ENCODE measurements at regions not wholly inside any gene's neighbourhood (a gene's known extent, or its start where the extent isn't known, plus 50 kb on each side); places are given as distances from the start of the nearest gene placed in this dataset.
"Not testable (repeated sequence)": the region's sequence is repeated elsewhere in the genome, so short reads cannot be mapped to it uniquely, and the experiment has no call there.

GRCh38 chr14:49946320-49947141, 53.6 kb downstream of the ARF6 start:
- H3K4me3 ChIP-seq (ENCODE audit: low read length) = no peak overlapping the region
- no peak for DNase-seq (ENCODE audit: low read depth, low spot score)

- H3K4me3 ChIP-seq (ENCODE audit: low read length) = no peak overlapping the region
- no peak for DNase-seq (ENCODE audit: low read depth, low spot score)
These were observed 54.6 kb downstream of the ARF6 start for GRCh38 chr14:49947506-49947905.

- H3K4me3 ChIP-seq (ENCODE audit: low read length) = no peak overlapping the region
- DNase-seq (ENCODE audit: low read depth, low spot score) = no peak
These were observed 57.7 kb downstream of the ARF6 start for GRCh38 chr14:49950275-49951228.

- no peak for DNase-seq (ENCODE audit: low read depth, low spot score)
- no peak overlapping the region for H3K4me3 ChIP-seq (ENCODE audit: low read length)
These were observed 58.3 kb downstream of the ARF6 start for GRCh38 chr14:49951229-49951607.

- no peak overlapping the region for H3K4me3 ChIP-seq (ENCODE audit: low read length)
- DNase-seq (ENCODE audit: low read depth, low spot score) = no peak
These were observed 58.9 kb downstream of the ARF6 start for GRCh38 chr14:49951691-49952345.

- H3K4me3 ChIP-seq (ENCODE audit: low read length) = no peak overlapping the region
- DNase-seq (ENCODE audit: low read depth, low spot score) = no peak
These were observed 60.3 kb downstream of the ARF6 start for GRCh38 chr14:49953196-49953595.

GRCh38 chr14:49954171-49954631, 61.3 kb downstream of the ARF6 start:
- DNase-seq (ENCODE audit: low read depth, low spot score) = no peak
- no peak overlapping the region for H3K4me3 ChIP-seq (ENCODE audit: low read length)

- no peak for DNase-seq (ENCODE audit: low read depth, low spot score)
- H3K4me3 ChIP-seq (ENCODE audit: low read length) = no peak overlapping the region
These were observed 62.1 kb downstream of the ARF6 start for GRCh38 chr14:49955024-49955423.

GRCh38 chr14:49957089-49957852, 64.4 kb downstream of the ARF6 start:
- no peak for DNase-seq (ENCODE audit: low read depth, low spot score)
- no peak overlapping the region for H3K4me3 ChIP-seq (ENCODE audit: low read length)

- peak; percentile 66 for DNase-seq (ENCODE audit: low read depth, low spot score)
These were observed 67.0 kb downstream of the ARF6 start for GRCh38 chr14:49959822-49960408.

GRCh38 chr14:49960453-49960852, 67.6 kb downstream of the ARF6 start:
- DNase-seq (ENCODE audit: low read depth, low spot score) = no peak
- H3K4me3 ChIP-seq (ENCODE audit: low read length) = no peak overlapping the region

More at GRCh38 chr14:49959822-49960408, 67.0 kb downstream of the ARF6 start:
- no peak overlapping the region for H3K4me3 ChIP-seq (ENCODE audit: low read length)

- H3K4me3 ChIP-seq (ENCODE audit: low read length) = no peak overlapping the region
- DNase-seq (ENCODE audit: low read depth, low spot score) = no peak
These were observed 68.7 kb downstream of the ARF6 start for GRCh38 chr14:49961270-49962222.

- DNase-seq (ENCODE audit: low read depth, low spot score) = no peak
- no peak overlapping the region for H3K4me3 ChIP-seq (ENCODE audit: low read length)
These were observed 69.7 kb downstream of the ARF6 start for GRCh38 chr14:49962621-49963020.

GRCh38 chr14:49965068-49965651, 72.3 kb downstream of the ARF6 start:
- not testable (repeated sequence) for DNase-seq (ENCODE audit: low read depth, low spot score); H3K4me3 ChIP-seq (ENCODE audit: low read length)

- no peak overlapping the region for H3K4me3 ChIP-seq (ENCODE audit: low read length)
- no peak for DNase-seq (ENCODE audit: low read depth, low spot score)
These were observed 73.5 kb downstream of the ARF6 start for GRCh38 chr14:49966304-49966809.

GRCh38 chr14:49966971-49967630, 74.2 kb downstream of the ARF6 start:
- no peak for DNase-seq (ENCODE audit: low read depth, low spot score)
- no peak overlapping the region for H3K4me3 ChIP-seq (ENCODE audit: low read length)
